Panc1 (cell line): ENCODE measurements at regions not wholly inside any gene's neighbourhood (a gene's known extent, or its start where the extent isn't known, plus 50 kb on each side); places are given as distances from the start of the nearest gene placed in this dataset.

ENCODE experiments used
- ATAC-seq: fragments of 200-7000 bp; cut with Tn5 transposase; 2 replicates; pipeline ENCODE4 v1.9.1; 2020; ENCODE audit warnings: mild to moderate bottlenecking, moderate library complexity
- BruUV-seq: library from RNA; stranded (reverse); fragments of 400-500 nt; replicated peaks from 2 replicates; lab custom pipeline; 2021; lab: Mats Ljungman, UMichigan
- CTCF ChIA-PET: fragments of 300-600 bp; sonication (Branson Sonifier 250); formaldehyde crosslinking; loops from one replicate; lab custom pipeline; 2022; ENCODE audit warnings: antibody characterized with exemption; lab: Charles Lee
- POLR2A ChIA-PET: fragments of 300-600 bp; sonication (Branson Sonifier 250); formaldehyde crosslinking; loops from one replicate; lab custom pipeline; 2022; ENCODE audit warnings: antibody characterized with exemption; lab: Charles Lee
- DNase-seq: peaks from one replicate; pipeline ENCODE4 v3.0.0-alpha.2; 2010; ENCODE audit warnings: low read depth, low spot score
- H3K27ac ChIP-seq: 2 replicates; pipeline ENCODE4 v1.5.1; 2011; ENCODE audit warnings: mild to moderate bottlenecking, low read length, inconsistent platforms
- H3K27me3 ChIP-seq: fragments of 200-500 bp; sonication (Bioruptor generic); 2 replicates; pipeline ENCODE4 v1.6.0; 2014; ENCODE audit warnings: low read length, inconsistent platforms; ENCODE audit not compliant: control insufficient read depth, insufficient read depth
- H3K36me3 ChIP-seq: fragments of 200-500 bp; sonication (Bioruptor generic); 2 replicates; pipeline ENCODE4 v1.5.1; 2014; ENCODE audit warnings: inconsistent platforms, mild to moderate bottlenecking, low read length, moderate library complexity; ENCODE audit not compliant: control insufficient read depth, insufficient read depth
- H3K4me1 ChIP-seq: 2 replicates; pipeline ENCODE4 v1.5.1; 2011; ENCODE audit warnings: inconsistent platforms, mild to moderate bottlenecking, low read length, moderate library complexity; ENCODE audit not compliant: control insufficient read depth, insufficient read depth
- H3K4me3 ChIP-seq, 2 experiments: 2 replicates each; pipeline ENCODE4 v1.5.1; 2011 to 2012; ENCODE audit warnings: low read depth in 2 of 2, low read length in 2 of 2, mild to moderate bottlenecking in 2 of 2, inconsistent platforms in 1 of 2, moderate library complexity in 1 of 2
- H3K9me3 ChIP-seq: fragments of 200-500 bp; sonication (Bioruptor generic); 2 replicates; pipeline ENCODE4 v1.5.1; 2014; ENCODE audit warnings: low read depth, mild to moderate bottlenecking, inconsistent platforms, low read length, moderate library complexity; ENCODE audit not compliant: control insufficient read depth, insufficient read depth
- CTCF ChIP-seq: fragments of 450-650 bp; IDR thresholded peaks from 2 replicates; pipeline ENCODE4 v1.5.1; 2017; ENCODE audit warnings: mild to moderate bottlenecking
- POLR2AphosphoS5 ChIP-seq: IDR thresholded peaks from 2 replicates; pipeline ENCODE4 v1.6.1; 2012; ENCODE audit warnings: mild to moderate bottlenecking, low read depth, low read length, moderate library complexity
- REST ChIP-seq, 2 experiments: IDR thresholded peaks; 2 replicates each; pipeline ENCODE4 v1.6.1; 2011 to 2012; ENCODE audit warnings: low read depth in 2 of 2, control low read depth in 1 of 2, low read length in 1 of 2, mild to moderate bottlenecking in 1 of 2, moderate library complexity in 1 of 2; ENCODE audit not compliant: insufficient read depth in 1 of 2
- SIN3A ChIP-seq: IDR thresholded peaks from 2 replicates; pipeline ENCODE4 v1.6.1; 2012; ENCODE audit warnings: low read depth, mild to moderate bottlenecking, low read length, moderate library complexity, borderline replicate concordance; ENCODE audit not compliant: insufficient read depth
- TCF7L2 ChIP-seq: IDR thresholded peaks from 2 replicates; pipeline ENCODE4 v1.6.1; 2011; ENCODE audit warnings: mild to moderate bottlenecking, low read depth, low read length, inconsistent platforms
- in situ Hi-C: cut with HindIII; loops from 2 replicates; pipeline ENCODE4 v1.10.0; 2016; ENCODE audit warnings: low sequenced_read_pairs, low pct_unique_long_range_greater_than_20kb
- intact Hi-C: fragments of 100-400 bp; cut with micrococcal nuclease; formaldehyde crosslinking; loops from one replicate; pipeline ENCODE4 v1.10.0; 2022; ENCODE audit not compliant: unreplicated experiment

- CTCF ChIA-PET, result no interaction called here
- DNase-seq, result no peak
- peak overlapping the region; percentile 65; the same call in 1 of the 2 replicates for H3K27ac ChIP-seq
- H3K4me3 ChIP-seq, result no peak overlapping the region
- no peaks in the 10 kb centered on the region for H3K36me3 ChIP-seq
- no peaks in the 10 kb centered on the region for H3K27me3 ChIP-seq
- in situ Hi-C loops (no loop called here), intact Hi-C loops (loop anchor here (10.0 kb wide), 1 partner anchor 191 kb away; the partner anchor contains the start of gene SPIN1)
- no TSS peak for BruUV-seq
- H3K9me3 ChIP-seq, result no peaks in the 10 kb centered on the region
- POLR2A ChIA-PET, result no interaction called here
- no peak for TF ChIP-seq REST (IDR thresholded peaks at IDR 0.05; ENCODE audit: insufficient read depth in 1 of 2, low read depth in 2 of 2, low read length in 1 of 2)
- no peak for TF ChIP-seq SIN3A
- no peak for TF ChIP-seq TCF7L2
- TF ChIP-seq POLR2AphosphoS5, result no peak
- TF ChIP-seq CTCF, result no peak
- H3K4me1 ChIP-seq, result peaks cover 16% of the 10 kb centered on the region
- no peak for ATAC-seq
Measured at GRCh38 chr9:88193766-88194165, 55.5 kb upstream of the SPATA31C2 start.

DNA sequence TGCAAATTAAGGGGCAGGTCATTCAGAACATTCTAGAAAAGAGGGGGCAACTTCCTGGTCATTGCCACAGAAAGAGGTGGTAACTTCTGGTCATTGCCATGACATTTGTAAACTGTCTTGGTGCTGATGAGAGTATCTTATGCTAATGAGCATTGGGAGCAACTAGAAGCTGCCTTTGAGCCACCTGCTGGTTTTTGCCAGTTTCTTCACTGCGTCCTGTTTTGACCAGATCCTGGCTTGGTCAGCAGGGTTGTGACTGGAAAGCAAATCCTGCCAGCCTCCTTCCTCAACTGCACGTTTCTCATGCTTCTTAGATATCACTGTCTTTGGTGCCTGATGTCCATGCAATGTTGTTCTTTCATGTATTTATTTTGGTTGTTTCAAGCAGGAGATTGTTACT lies 53.2 kb upstream of the SPATA31C2 start:
- in situ Hi-C loops, result no loop called here
- CTCF ChIA-PET, result no interaction called here

DNA sequence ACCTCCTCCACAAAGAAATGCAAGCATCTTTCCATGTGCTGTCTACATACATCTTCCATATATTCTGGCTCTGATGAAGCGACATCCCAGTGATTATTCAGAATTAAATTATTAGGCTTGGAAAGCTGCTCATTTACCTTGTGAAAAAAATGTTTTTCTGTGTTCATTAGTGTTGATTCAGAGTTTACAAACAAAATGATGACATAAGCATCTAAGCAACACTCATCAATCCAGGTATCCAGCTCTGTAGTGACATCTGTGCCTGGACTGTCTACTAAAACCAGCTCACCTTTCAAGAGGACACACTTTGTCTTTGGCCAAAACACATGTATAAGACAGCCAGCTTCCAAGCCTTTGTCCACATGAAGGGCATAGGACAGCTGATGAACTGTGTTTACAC lies 51.1 kb upstream of the SPATA31C2 start:
- ATAC-seq (no peak), DNase-seq (no peak)
- intact Hi-C loops (no loop called here), in situ Hi-C loops (no loop called here)
- Histone ChIP-seq H3K27ac (peak overlapping the region; percentile 57; the same call in 1 of the 2 replicates), H3K9me3 (no peaks in the 10 kb centered on the region), H3K36me3 (no peaks in the 10 kb centered on the region), H3K4me3 (no peak overlapping the region), H3K27me3 (no peaks in the 10 kb centered on the region), H3K4me1 (no peaks in the 10 kb centered on the region)
- BruUV-seq, result no TSS peak
- ChIA-PET POLR2A (no interaction called here), CTCF (no interaction called here)
- TF ChIP-seq TCF7L2, result no peak
- no peak for TF ChIP-seq POLR2AphosphoS5
- no peak for TF ChIP-seq REST (IDR thresholded peaks at IDR 0.05; ENCODE audit: insufficient read depth in 1 of 2, low read depth in 2 of 2, low read length in 1 of 2)
- TF ChIP-seq CTCF, result no peak

More for the DNA sequence above, 53.2 kb upstream of the SPATA31C2 start:
- no peak for ATAC-seq
- TF ChIP-seq SIN3A (no peak), POLR2AphosphoS5 (no peak)
- Histone ChIP-seq H3K27ac (0 out of 2 replicates have a peak overlapping the region, but pooled peaks have one; percentile 39), H3K4me1 (peaks cover 4% of the 10 kb centered on the region), H3K4me3 (no peak overlapping the region), H3K36me3 (no peaks in the 10 kb centered on the region), H3K27me3 (no peaks in the 10 kb centered on the region), H3K9me3 (no peaks in the 10 kb centered on the region)
- no peak for DNase-seq
- no TSS peak for BruUV-seq
- POLR2A ChIA-PET, result no interaction called here
- intact Hi-C loops, result loop anchor here (10.0 kb wide), 1 partner anchor 193 kb away; the partner anchor contains the start of gene SPIN1
